WTC11 (cell line): ENCODE measurements at regions not wholly inside any gene's neighbourhood (a gene's known extent, or its start where the extent isn't known, plus 50 kb on each side); places are given as distances from the start of the nearest gene placed in this dataset.

Experiments
- ATAC-seq: fragments of 200-7000 bp; cut with Tn5 transposase; 2 replicates; pipeline ENCODE4 v1.10.0; 2021; ENCODE audit warnings: mild to moderate bottlenecking, moderate library complexity
- CTCF ChIA-PET: fragments of 300-600 bp; sonication (Branson Sonifier 250); formaldehyde crosslinking; loops from one replicate; lab custom pipeline; 2021; ENCODE audit warnings: antibody characterized with exemption; lab: Charles Lee
- POLR2A ChIA-PET: fragments of 350-600 bp; sonication (Branson Sonifier 250); formaldehyde crosslinking; loops from one replicate; lab custom pipeline; 2021; ENCODE audit warnings: antibody characterized with exemption; lab: Charles Lee
- DNase-seq: peaks from one replicate; pipeline ENCODE4 v3.0.0; 2021; ENCODE audit warnings: low spot score
- H3K27ac Mint-ChIP-seq: 2 replicates; pipeline ENCODE4 v1.8.0; 2021; ENCODE audit warnings: mixed read lengths
- H3K27me3 Mint-ChIP-seq: 2 replicates; pipeline ENCODE4 v1.8.0; 2021; ENCODE audit warnings: low read depth, mild to moderate bottlenecking, moderate library complexity, mixed read lengths
- H3K36me3 Mint-ChIP-seq: 2 replicates; pipeline ENCODE4 v1.8.0; 2021; ENCODE audit warnings: mixed read lengths
- H3K4me1 Mint-ChIP-seq: 2 replicates; pipeline ENCODE4 v1.8.0; 2022; ENCODE audit warnings: mixed read lengths
- H3K4me3 Mint-ChIP-seq: 2 replicates; pipeline ENCODE4 v1.8.0; 2021; ENCODE audit warnings: mild to moderate bottlenecking, moderate library complexity, mixed read lengths
- H3K9me3 Mint-ChIP-seq: 2 replicates; pipeline ENCODE4 v1.8.0; 2021; ENCODE audit warnings: mixed read lengths
- ATF1 ChIP-seq: sonication (generic); formaldehyde crosslinking; IDR thresholded peaks from 2 replicates; pipeline ENCODE4 v1.8.1; 2023; ENCODE audit warnings: mild to moderate bottlenecking, moderate library complexity, missing genetic modification reagents
- E2F1 ChIP-seq: sonication (generic); formaldehyde crosslinking; IDR thresholded peaks from 2 replicates; pipeline ENCODE4 v1.8.0; 2022; ENCODE audit warnings: mild to moderate bottlenecking, missing genetic modification reagents
- GTF2I ChIP-seq: fragments of 250-450 bp; sonication (Bioruptor Pico); conservative IDR thresholded peaks from 2 replicates; pipeline ENCODE4 v1.4.0; 2021; ENCODE audit warnings: mild to moderate bottlenecking
- NR1H2 ChIP-seq: sonication (generic); formaldehyde crosslinking; IDR thresholded peaks from 2 replicates; pipeline ENCODE4 v1.9.0; 2021; ENCODE audit warnings: mild to moderate bottlenecking, moderate library complexity, missing genetic modification reagents
- PRDM15 ChIP-seq: sonication (generic); formaldehyde crosslinking; IDR thresholded peaks from 2 replicates; pipeline ENCODE4 v1.8.0; 2022; ENCODE audit warnings: missing genetic modification reagents
- SP1 ChIP-seq: sonication (generic); formaldehyde crosslinking; conservative IDR thresholded peaks from 2 replicates; pipeline ENCODE4 v1.8.1; 2022; ENCODE audit warnings: missing genetic modification reagents
- STAT6 ChIP-seq: sonication (generic); formaldehyde crosslinking; conservative IDR thresholded peaks from 2 replicates; pipeline ENCODE4 v1.8.1; 2023; ENCODE audit warnings: mild to moderate bottlenecking, low read depth, missing genetic modification reagents, moderate library complexity
- ZNF263 ChIP-seq: sonication (generic); formaldehyde crosslinking; IDR thresholded peaks from 2 replicates; pipeline ENCODE4 v1.8.1; 2022; ENCODE audit warnings: low read depth, mild to moderate bottlenecking, moderate library complexity, missing genetic modification reagents
- ZNF425 ChIP-seq: fragments of 250-450 bp; sonication (Bioruptor Pico); conservative IDR thresholded peaks from 2 replicates; pipeline ENCODE4 v1.9.0; 2021; ENCODE audit warnings: mild to moderate bottlenecking

GRCh38 chr15:29344474-29344873 lies 74.9 kb upstream of the NSMCE3 start (continued):
- no peak for TF ChIP-seq ZNF425 (CRISPR knock-in tag)

GRCh38 chr15:29343229-29343628 lies 73.6 kb upstream of the NSMCE3 start:
- H3K4me3 Mint-ChIP-seq: no peak overlapping the region

GRCh38 chr15:29342201-29342600 lies 72.6 kb upstream of the NSMCE3 start:
- ATAC-seq (no peak), DNase-seq (no peak)
- H3K27me3 Mint-ChIP-seq: no peaks in the 10 kb centered on the region
- H3K4me1 Mint-ChIP-seq: peaks cover 60% of the 10 kb centered on the region
- CTCF ChIA-PET: interaction anchor here (2.3 kb wide), 1 partner anchor 202 kb away, joined by 14 read pairs; no protein-coding TSS in a partner anchor
- no peak for TF ChIP-seq ATF1 (CRISPR knock-in tag)
- no peak for TF ChIP-seq GTF2I
- no peak for TF ChIP-seq STAT6 (CRISPR knock-in tag)
- no peak for TF ChIP-seq PRDM15 (CRISPR knock-in tag)
- no peak for TF ChIP-seq SP1 (CRISPR knock-in tag)
- no peak for TF ChIP-seq ZNF263 (CRISPR knock-in tag)
- H3K4me3 Mint-ChIP-seq: no peak overlapping the region
- POLR2A ChIA-PET: no interaction called here
- H3K9me3 Mint-ChIP-seq: no peaks in the 10 kb centered on the region
- peak overlapping the region; percentile 47; the same call in 1 of the 2 replicates for H3K27ac Mint-ChIP-seq
- H3K36me3 Mint-ChIP-seq: no peaks in the 10 kb centered on the region

More at GRCh38 chr15:29343229-29343628, 73.6 kb upstream of the NSMCE3 start:
- TF ChIP-seq E2F1 (no peak), NR1H2 (CRISPR knock-in tag) (no peak)
- ATAC-seq: no peak
- ChIA-PET CTCF (interaction anchor here (0.8 to 3.1 kb wide), 4 partner anchors 203 to 241 kb away, joined by 3 to 14 read pairs (median 8); no protein-coding TSS in a partner anchor), POLR2A (no interaction called here)
- H3K27me3 Mint-ChIP-seq: no peaks in the 10 kb centered on the region
- no peaks in the 10 kb centered on the region for H3K36me3 Mint-ChIP-seq
- no peak for DNase-seq
- H3K4me1 Mint-ChIP-seq: peaks cover 70% of the 10 kb centered on the region
- no peaks in the 10 kb centered on the region for H3K9me3 Mint-ChIP-seq
- peak overlapping the region; percentile 80 for H3K27ac Mint-ChIP-seq
